GM12878 (cell line): ENCODE measurements at regions not wholly inside any gene's neighbourhood (a gene's known extent, or its start where the extent isn't known, plus 50 kb on each side); places are given as distances from the start of the nearest gene placed in this dataset.

ENCODE experiments used
- ATAC-seq: fragments of 200-7000 bp; cut with Tn5 transposase; 3 replicates; pipeline ENCODE4 v1.9.1; 2020; ENCODE audit warnings: mild to moderate bottlenecking, moderate library complexity
- BruUV-seq: library from RNA; stranded (reverse); fragments of 400-500 nt; replicated peaks from 2 replicates; lab custom pipeline; 2021; lab: Mats Ljungman, UMichigan
- CTCF ChIA-PET: fragments of 300-600 bp; sonication (Branson Sonifier 250); formaldehyde crosslinking; extraction: SDS; loops from one replicate; lab custom pipeline; 2021; ENCODE audit warnings: inconsistent platforms; lab: Yijun Ruan, JAX
- POLR2A ChIA-PET: fragments of 350-600 bp; formaldehyde crosslinking; extraction: SDS; loops from one replicate; lab custom pipeline; 2021; ENCODE audit warnings: inconsistent platforms; lab: Charles Lee
- RAD21 ChIA-PET: fragments of 300-600 bp; sonication (Branson Sonifier 250); formaldehyde crosslinking; loops from one replicate; lab custom pipeline; 2023; ENCODE audit warnings: antibody characterized with exemption; ENCODE audit not compliant: unreplicated experiment; lab: Charles Lee
- SMC1A ChIA-PET: fragments of 300-600 bp; sonication (Branson Sonifier 250); formaldehyde crosslinking; loops from one replicate; lab custom pipeline; 2023; ENCODE audit not compliant: unreplicated experiment, uncharacterized antibody; lab: Charles Lee
- DNase-seq: peaks from one replicate; pipeline ENCODE4 v3.0.0-alpha.2; 2011; ENCODE audit warnings: low read depth, low spot score
- FAIRE-seq: peaks from 3 replicates; lab custom pipeline; 2011; peaks lifted over from hg19 to GRCh38; lab: Jason Lieb, UNC
- H2AFZ ChIP-seq: 2 replicates; pipeline ENCODE4 v1.6.0; 2011; ENCODE audit warnings: low read depth, low read length, control low read depth; ENCODE audit not compliant: control insufficient read depth
- H3K27ac ChIP-seq: 2 replicates; pipeline ENCODE4 v1.5.1; 2011; ENCODE audit warnings: control low read depth; ENCODE audit not compliant: control insufficient read depth, insufficient read depth
- H3K27me3 ChIP-seq, 2 experiments: replicated peaks in 1 of 2; 2 replicates each; pipeline versions ENCODE4 v1.6.0 to v1.6.1; 2011; ENCODE audit warnings: low read length in 1 of 2; ENCODE audit not compliant: control insufficient read depth in 2 of 2, insufficient read depth in 2 of 2
- H3K36me3 ChIP-seq, 2 experiments: 2 replicates each; pipeline ENCODE4 v1.5.1; 2011; ENCODE audit warnings: low read length in 1 of 2; ENCODE audit not compliant: control insufficient read depth in 2 of 2, insufficient read depth in 2 of 2
- H3K4me1 ChIP-seq: 2 replicates; pipeline ENCODE4 v1.6.1; 2011; ENCODE audit warnings: mild to moderate bottlenecking, low read length, moderate library complexity, mixed read lengths; ENCODE audit not compliant: control insufficient read depth, insufficient read depth
- H3K4me2 ChIP-seq: 2 replicates; pipeline ENCODE4 v1.6.0; 2011; ENCODE audit warnings: control low read depth; ENCODE audit not compliant: control insufficient read depth, insufficient read depth
- H3K4me3 ChIP-seq: fragments of 200-600 bp; sonication (generic); 2 replicates; pipeline ENCODE4 v1.5.1; 2016
- H3K79me2 ChIP-seq: 2 replicates; pipeline ENCODE4 v1.6.0; 2011; ENCODE audit warnings: low read length; ENCODE audit not compliant: control insufficient read depth, insufficient read depth
- H3K9ac ChIP-seq: 2 replicates; pipeline ENCODE4 v1.8.0; 2011; ENCODE audit warnings: low read length, control low read depth, mixed read lengths; ENCODE audit not compliant: control insufficient read depth, insufficient read depth
- H3K9me3 ChIP-seq: replicated peaks from 3 replicates; pipeline ENCODE4 v1.5.1; 2011; ENCODE audit warnings: mild to moderate bottlenecking, low read length; ENCODE audit not compliant: control insufficient read depth, insufficient read depth
- H4K20me1 ChIP-seq: 2 replicates; pipeline ENCODE4 v1.6.0; 2011; ENCODE audit not compliant: control insufficient read depth, insufficient read depth
- BCL11A ChIP-seq: IDR thresholded peaks from 2 replicates; pipeline ENCODE4 v1.6.1; 2011; ENCODE audit warnings: low read depth, low read length
- BHLHE40 ChIP-seq, 2 experiments: fragments of 450-650 bp in 1 of 2; IDR thresholded peaks; 2 replicates each; pipeline ENCODE4 v1.6.1; 2011 to 2017; ENCODE audit warnings: low read depth in 2 of 2, borderline replicate concordance in 1 of 2, improper control_type of control experiment in 1 of 2, low read length in 1 of 2, mild to moderate bottlenecking in 1 of 2
- EED ChIP-seq: sonication (generic); IDR thresholded peaks from 2 replicates; pipeline ENCODE4 v1.6.1; 2016; ENCODE audit warnings: antibody characterized with exemption, low read depth
- ETV6 ChIP-seq, 2 experiments: fragments of 450-650 bp in 1 of 2; IDR thresholded peaks in 1 of 2; conservative IDR thresholded peaks in 1 of 2; 2 replicates each; pipeline ENCODE4 v1.6.1; 2014; ENCODE audit warnings: antibody characterized with exemption in 1 of 2, borderline replicate concordance in 1 of 2, low read depth in 1 of 2, mild to moderate bottlenecking in 1 of 2, moderate library complexity in 1 of 2
- GATAD2B ChIP-seq: fragments of 450-650 bp; conservative IDR thresholded peaks from 2 replicates; pipeline ENCODE4 v1.6.1; 2017; ENCODE audit warnings: low read depth, mild to moderate bottlenecking, moderate library complexity
- NFYA ChIP-seq: IDR thresholded peaks from 2 replicates; pipeline ENCODE4 v1.6.1; 2011; ENCODE audit warnings: low read depth, mild to moderate bottlenecking, low read length, improper control_type of control experiment, borderline replicate concordance
- USF2 ChIP-seq: IDR thresholded peaks from 2 replicates; pipeline ENCODE4 v1.6.1; 2011; ENCODE audit warnings: low read depth, low read length, improper control_type of control experiment, borderline replicate concordance
- YBX1 ChIP-seq: fragments of 450-650 bp; IDR thresholded peaks from 2 replicates; pipeline ENCODE4 v1.6.1; 2016; ENCODE audit warnings: antibody characterized with exemption
- ZBED1 ChIP-seq: IDR thresholded peaks from 2 replicates; pipeline ENCODE4 v1.6.1; 2016; ENCODE audit warnings: borderline replicate concordance
- WGBS: methylation state at CpG from one replicate; pipeline ENCODE4 v1.1.6; 2016; ENCODE audit warnings: low lambda C conversion rate; ENCODE audit not compliant: insufficient replicate concordance, insufficient coverage; ENCODE audit errors: missing lambda C conversion rate; 5-methylcytosine and 5-hydroxymethylcytosine counted together
- in situ Hi-C: fragments of 300-500 bp; cut with MboI; formaldehyde crosslinking; loops from 9 replicates; pipeline ENCODE4 v1.14.3; 2018; ENCODE audit warnings: mixed read lengths
- intact Hi-C: fragments of 100-400 bp; cut with micrococcal nuclease; formaldehyde crosslinking; loops from one replicate; pipeline ENCODE4 v1.14.2; 2022; ENCODE audit not compliant: unreplicated experiment

GRCh38 chr13:107238262-107238981 lies 670.5 kb upstream of the ARGLU1 start:
- no peaks in the 10 kb centered on the region for H4K20me1 ChIP-seq
- POLR2A ChIA-PET: no interaction called here

More at GRCh38 chr13:107238262-107238981, 670.5 kb upstream of the ARGLU1 start:
- intact Hi-C loops (no loop called here), in situ Hi-C loops (no loop called here)
- Histone ChIP-seq H3K4me2 (no peak overlapping the region), H3K79me2 (no peaks in the 10 kb centered on the region), H3K4me1 (no peaks in the 10 kb centered on the region), H3K27me3 (no peaks in the 10 kb centered on the region), H3K4me3 (no peak overlapping the region), H3K9ac (no peak overlapping the region), H2AFZ (no peak overlapping the region), H3K36me3 (no peaks in the 10 kb centered on the region), H3K9me3 (no peaks in the 10 kb centered on the region), H3K27ac (no peak overlapping the region)
- ATAC-seq (no peak), DNase-seq (no peak), FAIRE-seq (no peak)
- WGBS: 18% methylated on average over 6 of the region's 6 CpGs
- CTCF ChIA-PET: interaction anchor here (1.4 kb wide), 1 partner anchor 35 kb away, joined by 4 read pairs; no protein-coding TSS in a partner anchor
- no peak for TF ChIP-seq BHLHE40 (IDR thresholded peaks at IDR 0.05; ENCODE audit: borderline replicate concordance in 1 of 2, low read depth in 2 of 2, low read length in 1 of 2)
- no peak for TF ChIP-seq NFYA
- TF ChIP-seq USF2: no peak
- no peak for TF ChIP-seq YBX1
- TF ChIP-seq GATAD2B: no peak
- TF ChIP-seq BCL11A: no peak
- TF ChIP-seq EED: no peak
- TF ChIP-seq ZBED1: no peak
- TF ChIP-seq ETV6 (conservative IDR thresholded peaks at IDR 0.05 in 1 of 2, IDR thresholded peaks at IDR 0.05 in 1 of 2; ENCODE audit: borderline replicate concordance in 1 of 2, low read depth in 1 of 2): no peak
- no TSS peak for BruUV-seq
- SMC1A ChIA-PET: no interaction called here
- RAD21 ChIA-PET: no interaction called here
